ENCODE measurements at regions not wholly inside any gene's neighbourhood (a gene's known extent, or its start where the extent isn't known, plus 50 kb on each side); places are given as distances from the start of the nearest gene placed in this dataset.

GRCh38 chr2:12310399-12310798 lies 406.3 kb upstream of the TRIB2 start:
- TF ChIP-seq CTCF (conservative IDR thresholded peaks at IDR 0.05; ENCODE audit: low read length) (no peak), EZH2phosphoT487 (IDR thresholded peaks at IDR 0.05; ENCODE audit: borderline replicate concordance, low read depth, low read length) (no peak)
